SU-DHL-6 (cell line): ENCODE measurements at regions not wholly inside any gene's neighbourhood (a gene's known extent, or its start where the extent isn't known, plus 50 kb on each side); places are given as distances from the start of the nearest gene placed in this dataset.
"Not testable (repeated sequence)": the region's sequence is repeated elsewhere in the genome, so short reads cannot be mapped to it uniquely, and the experiment has no call there.

Source experiments
- CTCF ChIP-seq: fragments of 200-600 bp; sonication (generic); IDR thresholded peaks from one replicate; pipeline ENCODE4 v1.5.1; 2017; ENCODE audit warnings: antibody characterized with exemption, mild to moderate bottlenecking, low read length, moderate library complexity; ENCODE audit not compliant: insufficient read depth, poor library complexity, severe bottlenecking
- EZH2phosphoT487 ChIP-seq: fragments of 200-600 bp; sonication (generic), shearing (Covaris generic); conservative IDR thresholded peaks from 2 replicates; pipeline ENCODE4 v1.6.1; 2018; ENCODE audit warnings: mild to moderate bottlenecking, antibody characterized with exemption, low read length, moderate library complexity, mixed read lengths

- not testable (repeated sequence) for TF ChIP-seq EZH2phosphoT487, CTCF
These were observed 442.6 kb downstream of the TMEM121 start for GRCh38 chr14:105969026-105969425.
